Endothelial cell of umbilical vein (primary cell): ENCODE measurements at regions not wholly inside any gene's neighbourhood (a gene's known extent, or its start where the extent isn't known, plus 50 kb on each side); places are given as distances from the start of the nearest gene placed in this dataset.

Experiments
- BruUV-seq: library from RNA; stranded (reverse); fragments of 400-500 nt; replicated peaks from 2 replicates; lab custom pipeline; 2021; lab: Mats Ljungman, UMichigan
- CTCF ChIA-PET: fragments of 300-600, 350-600 bp; sonication (Branson Sonifier 250); formaldehyde crosslinking; loops from one replicate; lab custom pipeline; 2021; ENCODE audit warnings: antibody characterized with exemption, inconsistent platforms; lab: Charles Lee
- POLR2A ChIA-PET: fragments of 300-600, 350-600 bp; sonication (Branson Sonifier 250); formaldehyde crosslinking; loops from one replicate; lab custom pipeline; 2021; ENCODE audit warnings: antibody characterized with exemption, inconsistent platforms; lab: Charles Lee
- DNase-seq: peaks from one replicate; pipeline ENCODE4 v3.0.0-alpha.2; 2011; ENCODE audit warnings: low read depth, low spot score
- FAIRE-seq: peaks from 2 replicates; lab custom pipeline; 2011; peaks lifted over from hg19 to GRCh38; lab: Jason Lieb, UNC
- H2AFZ ChIP-seq: 2 replicates; pipeline ENCODE4 v1.6.0; 2012; ENCODE audit warnings: low read depth, low read length, control low read depth, inconsistent platforms
- H3K27ac ChIP-seq: 2 replicates; pipeline ENCODE4 v1.5.1; 2011; ENCODE audit warnings: low read depth, mild to moderate bottlenecking, control low read depth, low read length, moderate library complexity; ENCODE audit not compliant: insufficient read depth
- H3K27me3 ChIP-seq, 2 experiments: 2 replicates each; pipeline versions ENCODE4 v1.6.0 to v1.6.1; 2011; ENCODE audit warnings: low read length in 2 of 2, mixed read lengths in 1 of 2; ENCODE audit not compliant: control insufficient read depth in 2 of 2, insufficient read depth in 2 of 2
- H3K36me3 ChIP-seq, 2 experiments: 2 replicates in 1 of 2; 3 replicates in 1 of 2; pipeline ENCODE4 v1.5.1; 2011; ENCODE audit warnings: low read length in 2 of 2, mild to moderate bottlenecking in 1 of 2, moderate library complexity in 1 of 2; ENCODE audit not compliant: control insufficient read depth in 2 of 2, insufficient read depth in 2 of 2; ENCODE audit errors: extremely low read depth in 1 of 2
- H3K4me1 ChIP-seq: 3 replicates; pipeline ENCODE4 v1.5.1; 2011; ENCODE audit warnings: mild to moderate bottlenecking, low read length; ENCODE audit not compliant: control insufficient read depth, insufficient read depth; ENCODE audit errors: extremely low read depth
- H3K4me2 ChIP-seq: 2 replicates; pipeline ENCODE4 v1.6.1; 2011; ENCODE audit warnings: low read length, control low read depth, mixed read lengths; ENCODE audit not compliant: insufficient read depth
- H3K4me3 ChIP-seq, 3 experiments: fragments of 200-600 bp in 1 of 3; sonication (generic), shearing (Covaris generic) in 1 of 3; replicated peaks in 1 of 3; 2 replicates each; pipeline ENCODE4 v1.5.1; 2011 to 2016; ENCODE audit warnings: control low read depth in 3 of 3, low read length in 3 of 3, mild to moderate bottlenecking in 2 of 3, inconsistent platforms in 1 of 3, low read depth in 1 of 3, moderate library complexity in 1 of 3; ENCODE audit not compliant: insufficient read depth in 1 of 3
- H3K79me2 ChIP-seq: 2 replicates; pipeline ENCODE4 v1.6.0; 2012; ENCODE audit warnings: low read length, inconsistent platforms; ENCODE audit not compliant: control insufficient read depth, insufficient read depth
- H3K9ac ChIP-seq: replicated peaks from 2 replicates; pipeline ENCODE3; 2011; ENCODE audit warnings: low read length, control low read depth; ENCODE audit not compliant: insufficient read depth; ENCODE audit errors: extremely low read depth
- H3K9me1 ChIP-seq: replicated peaks from 3 replicates; pipeline ENCODE4 v1.6.0; 2011; ENCODE audit warnings: mild to moderate bottlenecking, low read length; ENCODE audit not compliant: control insufficient read depth, insufficient read depth; ENCODE audit errors: extremely low read depth
- H3K9me3 ChIP-seq: replicated peaks from 2 replicates; pipeline ENCODE4 v1.5.1; 2012; ENCODE audit warnings: low read length, inconsistent platforms; ENCODE audit not compliant: control insufficient read depth, insufficient read depth
- H4K20me1 ChIP-seq: replicated peaks from 2 replicates; pipeline ENCODE3; 2011; ENCODE audit warnings: mild to moderate bottlenecking, low read length; ENCODE audit not compliant: control insufficient read depth, insufficient read depth; ENCODE audit errors: extremely low read depth
- CTCF ChIP-seq, 2 donors: IDR thresholded peaks; 1 replicate in 1 of 2; 2 replicates in 1 of 2; pipeline ENCODE4 v1.5.1; 2011; ENCODE audit warnings: low read length in 2 of 2, mild to moderate bottlenecking in 2 of 2, moderate library complexity in 2 of 2, control low read depth in 1 of 2, inconsistent platforms in 1 of 2, low read depth in 1 of 2; ENCODE audit not compliant: insufficient read depth in 1 of 2; ENCODE audit errors: extremely low read depth in 1 of 2
- EZH2 ChIP-seq: IDR thresholded peaks from 2 replicates; pipeline ENCODE4 v1.6.1; 2012; ENCODE audit warnings: borderline replicate concordance, low read depth, mild to moderate bottlenecking, moderate library complexity, low read length, inconsistent platforms; ENCODE audit not compliant: severe bottlenecking
- FOS ChIP-seq: IDR thresholded peaks from 2 replicates; pipeline ENCODE4 v1.6.1; 2011; ENCODE audit warnings: mild to moderate bottlenecking, low read length, moderate library complexity, borderline replicate concordance; ENCODE audit not compliant: insufficient read depth
- GATA2 ChIP-seq: IDR thresholded peaks from 2 replicates; pipeline ENCODE4 v1.7.0; 2011; ENCODE audit warnings: low read depth, mild to moderate bottlenecking, moderate library complexity, mixed read lengths, low read length; ENCODE audit not compliant: insufficient read length, insufficient read depth
- JUN ChIP-seq: IDR thresholded peaks from 2 replicates; pipeline ENCODE4 v1.6.1; 2011; ENCODE audit warnings: borderline replicate concordance, low read depth; ENCODE audit not compliant: insufficient read length, insufficient read depth
- MAX ChIP-seq: IDR thresholded peaks from 2 replicates; pipeline ENCODE4 v1.6.1; 2011; ENCODE audit not compliant: insufficient read depth, insufficient read length
- MYC ChIP-seq: IDR thresholded peaks from one replicate; pipeline ENCODE4 v1.6.1; 2011; ENCODE audit warnings: mild to moderate bottlenecking, low read depth, low read length
- POLR2A ChIP-seq: IDR thresholded peaks from 2 replicates; pipeline ENCODE4 v1.6.1; 2012; ENCODE audit warnings: low read depth, mild to moderate bottlenecking, control low read depth, low read length
- POLR2AphosphoS5 ChIP-seq: IDR thresholded peaks from 2 replicates; pipeline ENCODE4 v1.6.1; 2012; ENCODE audit warnings: low read depth, mild to moderate bottlenecking, control low read depth, low read length, moderate library complexity; ENCODE audit not compliant: insufficient read depth
- dilution Hi-C: fragments of 300-500 bp; cut with MboI; formaldehyde crosslinking; loops from one replicate; pipeline ENCODE4 v1.15.0; 2019; ENCODE audit warnings: low sequenced_read_pairs; ENCODE audit not compliant: extremely low pct_ligation_motif_present
- intact Hi-C: fragments of 100-400 bp; cut with micrococcal nuclease; formaldehyde crosslinking; loops from one replicate; pipeline ENCODE4 v1.10.0; 2022

GRCh38 chrX:39487166-39487968, 610.4 kb downstream of the BCOR start:
- no peak overlapping the region for H3K4me3 ChIP-seq
- H3K9me1 ChIP-seq, result no peaks in the 10 kb centered on the region
- no peaks in the 10 kb centered on the region for H3K27me3 ChIP-seq
- DNase-seq (no peak), FAIRE-seq (no peak)
- no peak overlapping the region for H3K27ac ChIP-seq
- ChIA-PET POLR2A (no interaction called here), CTCF (no interaction called here)
- H3K79me2 ChIP-seq, result no peaks in the 10 kb centered on the region
- no peak overlapping the region for H3K9ac ChIP-seq
- dilution Hi-C loops (no loop called here), intact Hi-C loops (no loop called here)
- no peaks in the 10 kb centered on the region for H3K36me3 ChIP-seq
- no peaks in the 10 kb centered on the region for H3K9me3 ChIP-seq
- BruUV-seq, result no TSS peak
- H3K4me1 ChIP-seq, result no peaks in the 10 kb centered on the region
- H2AFZ ChIP-seq, result no peak overlapping the region
- no peaks in the 10 kb centered on the region for H4K20me1 ChIP-seq
- TF ChIP-seq FOS, result no peak
- TF ChIP-seq MYC, result no peak
- no peak for TF ChIP-seq MAX
- H3K4me2 ChIP-seq, result no peak overlapping the region

GRCh38 chrX:39487969-39488330, 609.8 kb downstream of the BCOR start:
- CTCF ChIA-PET, result no interaction called here

More at GRCh38 chrX:39487969-39488330, 609.8 kb downstream of the BCOR start:
- H3K9me1 ChIP-seq, result no peaks in the 10 kb centered on the region
- H3K4me3 ChIP-seq, result no peak overlapping the region
- H3K9me3 ChIP-seq, result no peaks in the 10 kb centered on the region
- no peaks in the 10 kb centered on the region for H3K4me1 ChIP-seq
- TF ChIP-seq MYC (no peak), MAX (no peak), JUN (no peak), POLR2AphosphoS5 (no peak), FOS (no peak), EZH2 (no peak), GATA2 (no peak), POLR2A (no peak), CTCF (IDR thresholded peaks at IDR 0.05; ENCODE audit: extremely low read depth in 1 of 2, insufficient read depth in 1 of 2, low read depth in 1 of 2, low read length in 2 of 2) (no peak)
- intact Hi-C loops (no loop called here), dilution Hi-C loops (no loop called here)
- H3K27ac ChIP-seq, result no peak overlapping the region
- no TSS peak for BruUV-seq
- H2AFZ ChIP-seq, result no peak overlapping the region
- H3K79me2 ChIP-seq, result no peaks in the 10 kb centered on the region
- no peaks in the 10 kb centered on the region for H4K20me1 ChIP-seq
- no peak for DNase-seq
- POLR2A ChIA-PET, result no interaction called here
- H3K4me2 ChIP-seq, result no peak overlapping the region
- FAIRE-seq, result no peak
- no peaks in the 10 kb centered on the region for H3K27me3 ChIP-seq
- no peak overlapping the region for H3K9ac ChIP-seq
- H3K36me3 ChIP-seq, result no peaks in the 10 kb centered on the region
